ENCODE measurements at regions not wholly inside any gene's neighbourhood (a gene's known extent, or its start where the extent isn't known, plus 50 kb on each side); places are given as distances from the start of the nearest gene placed in this dataset.
"Not testable (repeated sequence)": the region's sequence is repeated elsewhere in the genome, so short reads cannot be mapped to it uniquely, and the experiment has no call there.

DNA sequence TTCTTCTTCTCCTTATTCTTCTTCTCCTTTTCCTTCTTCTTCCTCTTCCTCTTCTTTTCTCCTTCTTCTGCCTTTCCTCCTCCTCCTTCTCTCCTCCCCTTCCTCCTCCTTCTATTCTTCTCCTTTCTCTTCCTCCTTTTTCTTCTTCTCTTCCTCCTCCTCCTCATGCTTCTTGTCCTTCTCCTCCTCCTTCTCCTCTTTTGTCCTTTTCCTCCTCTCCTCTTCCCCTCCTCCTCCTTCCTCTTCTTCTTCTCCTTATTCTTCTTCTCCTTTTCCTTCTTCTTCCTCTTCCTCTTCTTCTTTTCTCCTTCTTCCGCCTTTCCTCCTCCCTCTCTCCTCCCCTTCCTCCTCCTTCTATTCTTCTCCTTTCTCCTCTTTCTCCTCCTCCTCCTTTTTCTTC is 1258.2 kb downstream of the TYW1 start:
- not testable (repeated sequence) for H3K27me3 Mint-ChIP-seq, H3K9me3 Mint-ChIP-seq

GRCh38 chr7:68256295-68256694 is 1259.7 kb downstream of the TYW1 start:
- no peaks in the 10 kb centered on the region for H3K27me3 Mint-ChIP-seq
- ATAC-seq (replicated peaks) (no peak), DNase-seq (no peak)
- no peak overlapping the region for H3K4me3 Mint-ChIP-seq
- peaks cover 6 to 7% of the 10 kb centered on the region in 2 donors for H3K9me3 Mint-ChIP-seq
- H3K27ac Mint-ChIP-seq, result no peak overlapping the region
- no peaks in the 10 kb centered on the region for H3K4me1 Mint-ChIP-seq (ENCODE audit: low read depth in 2 of 2)
- H3K36me3 Mint-ChIP-seq (ENCODE audit: insufficient read depth), result no peaks in the 10 kb centered on the region

More for the DNA sequence above, 1258.2 kb downstream of the TYW1 start:
- not testable (repeated sequence) for ATAC-seq (replicated peaks); H3K27ac Mint-ChIP-seq; H3K4me3 Mint-ChIP-seq; H3K36me3 Mint-ChIP-seq (ENCODE audit: insufficient read depth); DNase-seq; H3K4me1 Mint-ChIP-seq (ENCODE audit: low read depth in 2 of 2)

- H3K36me3 Mint-ChIP-seq (ENCODE audit: insufficient read depth), result no peaks in the 10 kb centered on the region
- ATAC-seq (replicated peaks) (no peak), DNase-seq (no peak)
- no peak overlapping the region for H3K4me3 Mint-ChIP-seq
- H3K27me3 Mint-ChIP-seq, result no peaks in the 10 kb centered on the region
- H3K9me3 Mint-ChIP-seq, result peaks cover 10 to 15% of the 10 kb centered on the region in 2 donors
- no peaks in the 10 kb centered on the region for H3K4me1 Mint-ChIP-seq (ENCODE audit: low read depth in 2 of 2)
- H3K27ac Mint-ChIP-seq, result no peak overlapping the region
Observed at GRCh38 chr7:68258609-68259008, 1262.0 kb downstream of the TYW1 start.

DNA sequence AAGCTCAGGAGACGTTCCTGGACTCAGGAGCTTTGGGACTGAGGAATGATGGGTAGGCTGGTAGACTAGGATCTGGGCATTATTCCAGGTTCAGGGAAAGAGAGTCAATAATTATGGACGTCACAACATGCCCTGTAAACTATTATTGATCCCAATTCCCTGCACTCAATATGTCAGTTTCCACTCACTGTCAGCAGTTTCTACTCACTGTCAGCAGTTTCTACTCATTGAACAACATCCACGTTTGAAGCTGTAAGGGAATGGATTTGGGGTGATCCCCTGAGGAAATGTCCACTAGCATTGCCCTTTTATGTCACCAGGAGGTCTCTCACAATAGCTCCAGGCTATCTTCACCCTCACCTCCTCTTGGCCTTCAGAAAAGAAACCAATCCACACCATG is 1268.6 kb downstream of the TYW1 start:
- Mint-ChIP-seq H3K9me3 (peaks cover 23 to 32% of the 10 kb centered on the region in 2 donors), H3K27me3 (no peaks in the 10 kb centered on the region), H3K27ac (no peak overlapping the region), H3K36me3 (ENCODE audit: insufficient read depth) (peaks cover 2% of the 10 kb centered on the region), H3K4me1 (ENCODE audit: low read depth in 2 of 2) (no peaks in the 10 kb centered on the region), H3K4me3 (no peak overlapping the region)
- no peak for ATAC-seq (replicated peaks)
- no peak for DNase-seq

- H3K9me3 Mint-ChIP-seq, result peaks cover 20 to 29% of the 10 kb centered on the region in 2 donors
- H3K36me3 Mint-ChIP-seq (ENCODE audit: insufficient read depth), result peaks cover 2% of the 10 kb centered on the region
- no peak for ATAC-seq (replicated peaks)
- no peak for DNase-seq
- H3K4me1 Mint-ChIP-seq (ENCODE audit: low read depth in 2 of 2), result no peaks in the 10 kb centered on the region
- H3K4me3 Mint-ChIP-seq, result no peak overlapping the region
- H3K27ac Mint-ChIP-seq, result no peak overlapping the region
- no peaks in the 10 kb centered on the region for H3K27me3 Mint-ChIP-seq
Observed at GRCh38 chr7:68266004-68266579, 1269.5 kb downstream of the TYW1 start.

- Mint-ChIP-seq H3K4me3 (no peak overlapping the region), H3K36me3 (ENCODE audit: insufficient read depth) (peaks cover 2% of the 10 kb centered on the region), H3K4me1 (ENCODE audit: low read depth in 2 of 2) (no peaks in the 10 kb centered on the region), H3K27ac (no peak overlapping the region), H3K9me3 (peaks cover 18 to 22% of the 10 kb centered on the region in 2 donors), H3K27me3 (no peaks in the 10 kb centered on the region)
- ATAC-seq (replicated peaks) (no peak), DNase-seq (no peak)
Observed at GRCh38 chr7:68267486-68267885, 1270.9 kb downstream of the TYW1 start.

DNA sequence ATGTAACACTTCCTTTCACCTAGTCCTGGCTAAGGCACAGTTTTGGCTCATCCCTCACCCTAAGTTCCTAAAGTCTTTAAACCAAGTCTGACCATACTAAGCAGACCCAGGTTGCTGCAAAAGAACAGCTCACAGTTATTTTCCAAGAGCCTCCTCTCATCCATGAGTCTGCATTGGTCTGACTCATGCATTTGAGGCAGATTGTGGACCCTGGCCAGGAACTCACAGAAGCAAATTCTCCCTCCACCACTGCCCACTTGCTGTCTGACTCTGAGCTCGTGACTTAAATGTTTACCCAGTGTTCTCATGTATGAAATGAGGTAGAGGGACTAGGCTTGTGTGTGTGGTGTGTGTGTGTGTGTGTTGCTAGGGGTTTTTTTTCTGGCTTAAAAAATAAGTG is 1272.8 kb downstream of the TYW1 start:
- Mint-ChIP-seq H3K36me3 (ENCODE audit: insufficient read depth) (peaks cover 2% of the 10 kb centered on the region), H3K4me1 (ENCODE audit: low read depth in 2 of 2) (no peaks in the 10 kb centered on the region), H3K9me3 (peaks cover 13% of the 10 kb centered on the region in 2 donors), H3K27ac (no peak overlapping the region), H3K4me3 (no peak overlapping the region), H3K27me3 (no peaks in the 10 kb centered on the region)
- no peak for ATAC-seq (replicated peaks)
- DNase-seq, result no peak

- DNase-seq, result no peak
- Mint-ChIP-seq H3K4me3 (no peak overlapping the region), H3K4me1 (ENCODE audit: low read depth in 2 of 2) (no peaks in the 10 kb centered on the region), H3K27ac (no peak overlapping the region), H3K36me3 (ENCODE audit: insufficient read depth) (no peaks in the 10 kb centered on the region), H3K27me3 (no peaks in the 10 kb centered on the region), H3K9me3 (peaks cover 1 to 8% of the 10 kb centered on the region in 2 donors)
- no peak for ATAC-seq (replicated peaks)
Observed at GRCh38 chr7:68272507-68272906, 1275.9 kb downstream of the TYW1 start.

GRCh38 chr7:68276725-68277124 is 1280.1 kb downstream of the TYW1 start:
- no peak overlapping the region for H3K4me3 Mint-ChIP-seq
- H3K4me1 Mint-ChIP-seq (ENCODE audit: low read depth in 2 of 2), result no peaks in the 10 kb centered on the region
- DNase-seq, result no peak
- H3K36me3 Mint-ChIP-seq (ENCODE audit: insufficient read depth), result no peaks in the 10 kb centered on the region
- ATAC-seq (replicated peaks), result no peak
- no peaks in the 10 kb centered on the region for H3K27me3 Mint-ChIP-seq
- H3K27ac Mint-ChIP-seq, result no peak overlapping the region
- H3K9me3 Mint-ChIP-seq, result no peaks in the 10 kb centered on the region

DNA sequence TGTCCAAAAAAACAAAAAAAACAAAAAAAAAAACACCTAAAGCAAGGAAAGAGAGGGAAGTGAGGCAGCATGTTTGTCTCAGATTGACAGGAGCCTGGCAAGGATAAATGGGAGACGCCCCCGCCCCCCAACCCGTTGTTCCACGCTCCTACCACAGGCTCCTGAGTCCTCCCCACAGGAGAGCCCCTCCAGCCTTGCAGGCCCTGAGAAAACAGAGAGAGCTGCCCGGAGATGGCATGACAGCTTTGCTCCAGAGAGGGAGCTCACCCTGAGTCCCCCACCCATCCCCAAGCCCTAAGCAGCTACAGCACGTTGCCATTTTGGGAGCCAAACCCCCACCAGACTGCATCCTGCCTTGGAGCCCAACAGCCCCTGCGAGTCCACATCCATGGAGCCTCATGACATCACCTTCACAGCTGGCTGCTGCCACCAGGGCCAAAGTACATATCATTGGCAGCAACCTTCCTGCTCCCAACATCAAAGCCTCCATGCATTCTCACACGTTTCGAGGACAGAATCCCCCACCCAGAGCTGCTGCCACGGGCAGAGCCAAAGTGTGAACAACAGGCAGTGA is 1283.3 kb downstream of the TYW1 start:
- H3K4me3 Mint-ChIP-seq, result no peak overlapping the region
- H3K4me1 Mint-ChIP-seq (ENCODE audit: low read depth in 2 of 2), result no peaks in the 10 kb centered on the region
- no peaks in the 10 kb centered on the region for H3K27me3 Mint-ChIP-seq
- H3K9me3 Mint-ChIP-seq, result peaks cover 3 to 7% of the 10 kb centered on the region in 2 donors
- H3K27ac Mint-ChIP-seq, result no peak overlapping the region
- H3K36me3 Mint-ChIP-seq (ENCODE audit: insufficient read depth), result no peaks in the 10 kb centered on the region
- DNase-seq, result no peak
- ATAC-seq (replicated peaks), result no peak

GRCh38 chr7:68280931-68281330 is 1284.3 kb downstream of the TYW1 start:
- H3K9me3 Mint-ChIP-seq, result peaks cover 5 to 8% of the 10 kb centered on the region in 2 donors
- ATAC-seq (replicated peaks), result no peak
- no peaks in the 10 kb centered on the region for H3K36me3 Mint-ChIP-seq (ENCODE audit: insufficient read depth)
- no peaks in the 10 kb centered on the region for H3K27me3 Mint-ChIP-seq
- H3K27ac Mint-ChIP-seq, result no peak overlapping the region
- no peak overlapping the region for H3K4me3 Mint-ChIP-seq
- H3K4me1 Mint-ChIP-seq (ENCODE audit: low read depth in 2 of 2), result no peaks in the 10 kb centered on the region
- no peak for DNase-seq

DNA sequence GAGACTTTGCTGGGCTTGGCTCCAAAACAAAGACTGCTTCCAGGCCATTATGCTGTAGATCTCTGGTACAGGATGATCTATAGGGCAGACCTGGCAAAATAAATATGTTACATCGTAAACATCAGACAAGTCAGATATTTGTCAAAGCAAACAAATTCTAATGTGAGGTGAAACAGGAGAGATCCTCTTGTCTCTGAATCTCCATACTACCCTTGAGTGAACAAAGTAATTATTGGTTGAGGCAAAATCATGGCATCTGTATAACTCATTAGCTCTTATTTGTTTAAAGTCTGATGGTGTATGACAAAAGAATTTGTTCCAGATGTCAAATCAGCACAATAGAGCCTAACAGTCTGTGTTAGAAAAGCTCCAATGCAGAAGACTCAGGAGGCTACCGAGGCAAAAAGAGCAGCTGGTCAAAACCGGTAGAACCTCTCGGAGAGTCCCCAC is 1291.5 kb downstream of the TYW1 start:
- ATAC-seq (replicated peaks), result no peak

DNA sequence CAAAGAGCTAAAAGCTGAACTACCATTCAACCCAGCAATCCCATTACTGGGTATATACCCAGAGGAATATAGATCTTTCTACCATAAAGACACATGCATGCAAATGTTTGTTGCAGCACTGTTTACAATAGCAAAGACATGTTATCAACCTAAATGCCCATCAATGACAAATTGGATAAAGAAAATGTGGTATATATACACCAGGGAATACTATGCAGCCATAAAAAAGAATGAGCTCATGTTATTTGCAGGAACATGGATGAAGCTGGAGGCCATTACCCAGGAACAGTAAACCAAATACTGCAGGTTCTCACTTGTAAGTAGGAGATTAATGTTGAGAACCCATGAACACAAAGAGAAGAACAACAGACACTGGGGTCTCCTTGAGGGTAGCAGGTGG is 1295.1 kb downstream of the TYW1 start:
- Mint-ChIP-seq H3K9me3 (peaks cover 9 to 10% of the 10 kb centered on the region in 2 donors), H3K36me3 (ENCODE audit: insufficient read depth) (no peaks in the 10 kb centered on the region), H3K4me3 (no peak overlapping the region)

More for the DNA sequence above, 1291.5 kb downstream of the TYW1 start:
- no peaks in the 10 kb centered on the region for H3K4me1 Mint-ChIP-seq (ENCODE audit: low read depth in 2 of 2)
- H3K27ac Mint-ChIP-seq, result no peak overlapping the region
- no peaks in the 10 kb centered on the region for H3K36me3 Mint-ChIP-seq (ENCODE audit: insufficient read depth)
- no peak overlapping the region for H3K4me3 Mint-ChIP-seq
- H3K9me3 Mint-ChIP-seq, result peaks cover 8 to 23% of the 10 kb centered on the region in 2 donors
- H3K27me3 Mint-ChIP-seq, result no peaks in the 10 kb centered on the region
- no peak for DNase-seq

DNA sequence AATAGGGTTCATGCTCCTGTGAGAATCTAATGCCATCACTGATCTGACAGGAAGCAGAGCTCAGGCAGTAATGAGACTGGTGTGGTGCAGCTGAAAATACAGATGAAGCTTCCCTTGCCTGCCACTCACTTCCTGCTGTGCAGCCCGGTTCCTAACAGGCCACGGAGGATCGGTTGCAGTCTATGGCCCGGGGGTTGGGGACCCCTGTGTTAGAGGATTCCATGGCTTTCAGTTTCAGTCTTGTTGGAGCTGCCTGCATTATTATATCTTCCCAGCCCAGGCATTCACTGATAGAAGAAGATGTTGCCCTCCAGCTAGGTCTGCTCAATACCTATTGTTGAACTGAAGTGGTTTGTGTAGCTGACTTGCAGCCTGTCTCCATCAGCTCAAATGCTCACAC is 1298.8 kb downstream of the TYW1 start:
- no peak for ATAC-seq (replicated peaks)
- H3K27me3 Mint-ChIP-seq, result no peaks in the 10 kb centered on the region
- no peak overlapping the region for H3K4me3 Mint-ChIP-seq
- H3K4me1 Mint-ChIP-seq (ENCODE audit: low read depth in 2 of 2), result no peaks in the 10 kb centered on the region
- no peak for DNase-seq
- H3K36me3 Mint-ChIP-seq (ENCODE audit: insufficient read depth), result no peaks in the 10 kb centered on the region
- H3K9me3 Mint-ChIP-seq, result peaks cover 12 to 14% of the 10 kb centered on the region in 2 donors
- no peak overlapping the region for H3K27ac Mint-ChIP-seq

More for the DNA sequence above, 1295.1 kb downstream of the TYW1 start:
- no peak overlapping the region for H3K27ac Mint-ChIP-seq
- ATAC-seq (replicated peaks) (no peak), DNase-seq (no peak)
- no peaks in the 10 kb centered on the region for H3K27me3 Mint-ChIP-seq
- no peaks in the 10 kb centered on the region for H3K4me1 Mint-ChIP-seq (ENCODE audit: low read depth in 2 of 2)

Data from effector memory CD8-positive, alpha-beta T cell (primary cell).